ENCODE measurements at regions not wholly inside any gene's neighbourhood (a gene's known extent, or its start where the extent isn't known, plus 50 kb on each side); places are given as distances from the start of the nearest gene placed in this dataset.
"Not testable (repeated sequence)": the region's sequence is repeated elsewhere in the genome, so short reads cannot be mapped to it uniquely, and the experiment has no call there.

- DNase-seq: not testable (repeated sequence)
Observed at GRCh38 chr2:82737965-82738364, 1721.1 kb downstream of the SUCLG1 start.

- no peak for DNase-seq
Observed at GRCh38 chr2:82735336-82735735, 1723.7 kb downstream of the SUCLG1 start.

- DNase-seq: no peak
Observed at GRCh38 chr2:82731824-82732223, 1727.3 kb downstream of the SUCLG1 start.

- no peak for DNase-seq
Observed at GRCh38 chr2:82730811-82731210, 1728.3 kb downstream of the SUCLG1 start.

GRCh38 chr2:82728090-82728489 lies 1731.0 kb downstream of the SUCLG1 start:
- no peak for DNase-seq

GRCh38 chr2:82708681-82709080 lies 1750.4 kb downstream of the SUCLG1 start:
- no peak for DNase-seq

GRCh38 chr2:82697231-82697630 lies 1761.8 kb downstream of the SUCLG1 start:
- DNase-seq: no peak

GRCh38 chr2:82694431-82694830 lies 1764.6 kb downstream of the SUCLG1 start:
- DNase-seq: no peak

- no peak for DNase-seq
Observed at GRCh38 chr2:82690757-82691411, 1768.2 kb downstream of the SUCLG1 start.

GRCh38 chr2:82675186-82675585 lies 1783.9 kb downstream of the SUCLG1 start:
- DNase-seq: no peak

- DNase-seq: no peak
Observed at GRCh38 chr2:82674652-82675051, 1784.4 kb downstream of the SUCLG1 start.

GRCh38 chr2:82667491-82667890 lies 1791.6 kb downstream of the SUCLG1 start:
- no peak for DNase-seq

- DNase-seq: no peak
Observed at GRCh38 chr2:82665691-82666090, 1793.4 kb downstream of the SUCLG1 start.

- no peak for DNase-seq
Observed at GRCh38 chr2:82657106-82657505, 1802.0 kb downstream of the SUCLG1 start.

GRCh38 chr2:82656420-82656819 lies 1802.7 kb downstream of the SUCLG1 start:
- DNase-seq: no peak

GRCh38 chr2:82652117-82652516 lies 1807.0 kb downstream of the SUCLG1 start:
- DNase-seq: no peak

GRCh38 chr2:82650038-82650437 lies 1809.0 kb downstream of the SUCLG1 start:
- no peak for DNase-seq

- no peak for DNase-seq
Observed at GRCh38 chr2:82641598-82642180, 1817.4 kb downstream of the SUCLG1 start.

GRCh38 chr2:82636402-82637020 lies 1822.6 kb downstream of the SUCLG1 start:
- no peak for DNase-seq

- DNase-seq: no peak
Observed at GRCh38 chr2:82599021-82599420, 1860.1 kb downstream of the SUCLG1 start.

- no peak for DNase-seq
Observed at GRCh38 chr2:82596581-82596980, 1862.5 kb downstream of the SUCLG1 start.

GRCh38 chr2:82591718-82592117 lies 1867.4 kb downstream of the SUCLG1 start:
- DNase-seq: no peak

GRCh38 chr2:82576656-82577055 lies 1882.4 kb downstream of the SUCLG1 start:
- no peak for DNase-seq

GRCh38 chr2:82539280-82539621 lies 1919.8 kb downstream of the SUCLG1 start:
- no peak for DNase-seq
